GM19351 (cell line): ENCODE measurements at regions not wholly inside any gene's neighbourhood (a gene's known extent, or its start where the extent isn't known, plus 50 kb on each side); places are given as distances from the start of the nearest gene placed in this dataset.
"Not testable (repeated sequence)": the region's sequence is repeated elsewhere in the genome, so short reads cannot be mapped to it uniquely, and the experiment has no call there.

Experiments used
- ATAC-seq: cut with Tn5 transposase; IDR thresholded peaks from one replicate; pipeline ENCODE4 v1.9.1; 2021; ENCODE audit warnings: mild to moderate bottlenecking, moderate library complexity; ENCODE audit not compliant: unreplicated experiment

GRCh38 chr2:156006721-156007618, 325.6 kb downstream of the NR4A2 start:
- no peak for ATAC-seq

GRCh38 chr2:156005999-156006712, 326.4 kb downstream of the NR4A2 start:
- peak; percentile 49 for ATAC-seq

GRCh38 chr2:156005531-156005930, 327.0 kb downstream of the NR4A2 start:
- ATAC-seq: no peak

GRCh38 chr2:156004459-156004858, 328.1 kb downstream of the NR4A2 start:
- ATAC-seq: no peak

GRCh38 chr2:156003780-156004179, 328.7 kb downstream of the NR4A2 start:
- ATAC-seq: no peak

- no peak for ATAC-seq
These were observed 330.7 kb downstream of the NR4A2 start for GRCh38 chr2:156001851-156002250.

- ATAC-seq: no peak
These were observed 335.0 kb downstream of the NR4A2 start for GRCh38 chr2:155997538-155997937.

- ATAC-seq: no peak
These were observed 338.2 kb downstream of the NR4A2 start for GRCh38 chr2:155994315-155994714.

GRCh38 chr2:155983845-155984244, 348.7 kb downstream of the NR4A2 start:
- ATAC-seq: no peak

GRCh38 chr2:155982135-155982534, 350.4 kb downstream of the NR4A2 start:
- ATAC-seq: no peak

GRCh38 chr2:155980941-155981560, 351.5 kb downstream of the NR4A2 start:
- ATAC-seq: peak; percentile 87

GRCh38 chr2:155975734-155976133, 356.8 kb downstream of the NR4A2 start:
- ATAC-seq: no peak

- ATAC-seq: no peak
These were observed 359.6 kb downstream of the NR4A2 start for GRCh38 chr2:155972916-155973315.

- ATAC-seq: not testable (repeated sequence)
These were observed 366.5 kb downstream of the NR4A2 start for GRCh38 chr2:155966064-155966471.

GRCh38 chr2:155965415-155966063, 367.0 kb downstream of the NR4A2 start:
- no peak for ATAC-seq

GRCh38 chr2:155961641-155962040, 370.9 kb downstream of the NR4A2 start:
- no peak for ATAC-seq

GRCh38 chr2:155958834-155959233, 373.7 kb downstream of the NR4A2 start:
- ATAC-seq: no peak

GRCh38 chr2:155947069-155947468, 385.5 kb downstream of the NR4A2 start:
- no peak for ATAC-seq

- no peak for ATAC-seq
These were observed 388.3 kb downstream of the NR4A2 start for GRCh38 chr2:155944218-155944617.

- ATAC-seq: no peak
These were observed 402.2 kb downstream of the NR4A2 start for GRCh38 chr2:155930312-155930711.

GRCh38 chr2:155917380-155917779, 415.1 kb downstream of the NR4A2 start:
- no peak for ATAC-seq
